Endothelial cell of umbilical vein (primary cell): ENCODE measurements at regions not wholly inside any gene's neighbourhood (a gene's known extent, or its start where the extent isn't known, plus 50 kb on each side); places are given as distances from the start of the nearest gene placed in this dataset.

Experiments
- BruUV-seq: library from RNA; stranded (reverse); fragments of 400-500 nt; replicated peaks from 2 replicates; lab custom pipeline; 2021; lab: Mats Ljungman, UMichigan
- CTCF ChIA-PET: fragments of 300-600, 350-600 bp; sonication (Branson Sonifier 250); formaldehyde crosslinking; loops from one replicate; lab custom pipeline; 2021; ENCODE audit warnings: antibody characterized with exemption, inconsistent platforms; lab: Charles Lee
- POLR2A ChIA-PET: fragments of 300-600, 350-600 bp; sonication (Branson Sonifier 250); formaldehyde crosslinking; loops from one replicate; lab custom pipeline; 2021; ENCODE audit warnings: antibody characterized with exemption, inconsistent platforms; lab: Charles Lee
- DNase-seq: peaks from one replicate; pipeline ENCODE4 v3.0.0-alpha.2; 2011; ENCODE audit warnings: low read depth, low spot score
- FAIRE-seq: peaks from 2 replicates; lab custom pipeline; 2011; peaks lifted over from hg19 to GRCh38; lab: Jason Lieb, UNC
- H2AFZ ChIP-seq: 2 replicates; pipeline ENCODE4 v1.6.0; 2012; ENCODE audit warnings: low read depth, low read length, control low read depth, inconsistent platforms
- H3K27ac ChIP-seq: 2 replicates; pipeline ENCODE4 v1.5.1; 2011; ENCODE audit warnings: low read depth, mild to moderate bottlenecking, control low read depth, low read length, moderate library complexity; ENCODE audit not compliant: insufficient read depth
- H3K27me3 ChIP-seq, 2 experiments: 2 replicates each; pipeline versions ENCODE4 v1.6.0 to v1.6.1; 2011; ENCODE audit warnings: low read length in 2 of 2, mixed read lengths in 1 of 2; ENCODE audit not compliant: control insufficient read depth in 2 of 2, insufficient read depth in 2 of 2
- H3K36me3 ChIP-seq, 2 experiments: 2 replicates in 1 of 2; 3 replicates in 1 of 2; pipeline ENCODE4 v1.5.1; 2011; ENCODE audit warnings: low read length in 2 of 2, mild to moderate bottlenecking in 1 of 2, moderate library complexity in 1 of 2; ENCODE audit not compliant: control insufficient read depth in 2 of 2, insufficient read depth in 2 of 2; ENCODE audit errors: extremely low read depth in 1 of 2
- H3K4me1 ChIP-seq: 3 replicates; pipeline ENCODE4 v1.5.1; 2011; ENCODE audit warnings: mild to moderate bottlenecking, low read length; ENCODE audit not compliant: control insufficient read depth, insufficient read depth; ENCODE audit errors: extremely low read depth
- H3K4me2 ChIP-seq: 2 replicates; pipeline ENCODE4 v1.6.1; 2011; ENCODE audit warnings: low read length, control low read depth, mixed read lengths; ENCODE audit not compliant: insufficient read depth
- H3K4me3 ChIP-seq, 3 experiments: fragments of 200-600 bp in 1 of 3; sonication (generic), shearing (Covaris generic) in 1 of 3; replicated peaks in 1 of 3; 2 replicates each; pipeline ENCODE4 v1.5.1; 2011 to 2016; ENCODE audit warnings: control low read depth in 3 of 3, low read length in 3 of 3, mild to moderate bottlenecking in 2 of 3, inconsistent platforms in 1 of 3, low read depth in 1 of 3, moderate library complexity in 1 of 3; ENCODE audit not compliant: insufficient read depth in 1 of 3
- H3K79me2 ChIP-seq: 2 replicates; pipeline ENCODE4 v1.6.0; 2012; ENCODE audit warnings: low read length, inconsistent platforms; ENCODE audit not compliant: control insufficient read depth, insufficient read depth
- H3K9ac ChIP-seq: replicated peaks from 2 replicates; pipeline ENCODE3; 2011; ENCODE audit warnings: low read length, control low read depth; ENCODE audit not compliant: insufficient read depth; ENCODE audit errors: extremely low read depth
- H3K9me1 ChIP-seq: replicated peaks from 3 replicates; pipeline ENCODE4 v1.6.0; 2011; ENCODE audit warnings: mild to moderate bottlenecking, low read length; ENCODE audit not compliant: control insufficient read depth, insufficient read depth; ENCODE audit errors: extremely low read depth
- H3K9me3 ChIP-seq: replicated peaks from 2 replicates; pipeline ENCODE4 v1.5.1; 2012; ENCODE audit warnings: low read length, inconsistent platforms; ENCODE audit not compliant: control insufficient read depth, insufficient read depth
- H4K20me1 ChIP-seq: replicated peaks from 2 replicates; pipeline ENCODE3; 2011; ENCODE audit warnings: mild to moderate bottlenecking, low read length; ENCODE audit not compliant: control insufficient read depth, insufficient read depth; ENCODE audit errors: extremely low read depth
- EZH2 ChIP-seq: IDR thresholded peaks from 2 replicates; pipeline ENCODE4 v1.6.1; 2012; ENCODE audit warnings: borderline replicate concordance, low read depth, mild to moderate bottlenecking, moderate library complexity, low read length, inconsistent platforms; ENCODE audit not compliant: severe bottlenecking
- FOS ChIP-seq: IDR thresholded peaks from 2 replicates; pipeline ENCODE4 v1.6.1; 2011; ENCODE audit warnings: mild to moderate bottlenecking, low read length, moderate library complexity, borderline replicate concordance; ENCODE audit not compliant: insufficient read depth
- GATA2 ChIP-seq: IDR thresholded peaks from 2 replicates; pipeline ENCODE4 v1.7.0; 2011; ENCODE audit warnings: low read depth, mild to moderate bottlenecking, moderate library complexity, mixed read lengths, low read length; ENCODE audit not compliant: insufficient read length, insufficient read depth
- JUN ChIP-seq: IDR thresholded peaks from 2 replicates; pipeline ENCODE4 v1.6.1; 2011; ENCODE audit warnings: borderline replicate concordance, low read depth; ENCODE audit not compliant: insufficient read length, insufficient read depth
- MYC ChIP-seq: IDR thresholded peaks from one replicate; pipeline ENCODE4 v1.6.1; 2011; ENCODE audit warnings: mild to moderate bottlenecking, low read depth, low read length
- POLR2A ChIP-seq: IDR thresholded peaks from 2 replicates; pipeline ENCODE4 v1.6.1; 2012; ENCODE audit warnings: low read depth, mild to moderate bottlenecking, control low read depth, low read length
- POLR2AphosphoS5 ChIP-seq: IDR thresholded peaks from 2 replicates; pipeline ENCODE4 v1.6.1; 2012; ENCODE audit warnings: low read depth, mild to moderate bottlenecking, control low read depth, low read length, moderate library complexity; ENCODE audit not compliant: insufficient read depth
- dilution Hi-C: fragments of 300-500 bp; cut with MboI; formaldehyde crosslinking; loops from one replicate; pipeline ENCODE4 v1.15.0; 2019; ENCODE audit warnings: low sequenced_read_pairs; ENCODE audit not compliant: extremely low pct_ligation_motif_present
- intact Hi-C: fragments of 100-400 bp; cut with micrococcal nuclease; formaldehyde crosslinking; loops from one replicate; pipeline ENCODE4 v1.10.0; 2022
- TF ChIP-seq, protein P1 (sequence below): IDR thresholded peaks from 2 replicates; pipeline ENCODE4 v1.6.1; 2011; ENCODE audit not compliant: insufficient read depth, insufficient read length
- TF ChIP-seq, protein P2 (sequence below), 2 donors: IDR thresholded peaks; 1 replicate in 1 of 2; 2 replicates in 1 of 2; pipeline ENCODE4 v1.5.1; 2011; ENCODE audit warnings: low read length in 2 of 2, mild to moderate bottlenecking in 2 of 2, moderate library complexity in 2 of 2, control low read depth in 1 of 2, inconsistent platforms in 1 of 2, low read depth in 1 of 2; ENCODE audit not compliant: insufficient read depth in 1 of 2; ENCODE audit errors: extremely low read depth in 1 of 2

DNA sequence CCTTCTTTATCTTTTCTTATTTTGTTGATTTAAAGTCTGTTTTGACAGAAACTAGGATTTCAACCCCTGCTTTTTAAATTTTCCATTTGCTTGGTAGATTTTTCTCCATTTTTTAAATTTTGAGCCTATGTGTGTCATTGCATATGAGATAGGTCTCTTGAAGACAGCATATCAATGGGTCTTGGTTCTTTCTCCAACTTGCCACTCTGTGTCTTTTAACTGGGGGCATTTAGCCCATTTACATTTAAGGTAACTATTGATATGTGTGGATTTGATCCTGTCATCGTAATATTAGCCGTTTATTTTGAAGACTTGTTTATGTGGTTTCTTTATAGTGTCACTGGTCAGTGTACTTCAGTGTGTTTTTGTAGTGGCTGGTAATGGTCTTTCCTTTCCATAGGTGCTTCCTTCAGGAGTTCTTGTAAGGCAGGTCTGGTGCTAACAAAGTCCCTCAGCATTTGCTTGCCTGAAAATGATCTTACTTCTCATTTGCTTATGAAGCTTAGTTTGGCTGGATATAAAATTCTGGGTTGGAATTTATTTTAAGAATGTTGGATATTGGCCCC is 223.9 kb downstream of the USP25 start:
- no peaks in the 10 kb centered on the region for H3K27me3 ChIP-seq
- CTCF ChIA-PET: no interaction called here
- H3K36me3 ChIP-seq: no peaks in the 10 kb centered on the region
- no peaks in the 10 kb centered on the region for H3K9me1 ChIP-seq
- no peaks in the 10 kb centered on the region for H3K4me1 ChIP-seq
- no peaks in the 10 kb centered on the region for H4K20me1 ChIP-seq
- dilution Hi-C loops (no loop called here), intact Hi-C loops (no loop called here)
- H3K4me3 ChIP-seq: no peak overlapping the region
- DNase-seq (no peak), FAIRE-seq (no peak)
- no peak overlapping the region for H3K9ac ChIP-seq
- no peak overlapping the region for H2AFZ ChIP-seq
- POLR2A ChIA-PET: no interaction called here
- H3K27ac ChIP-seq: no peak overlapping the region
- BruUV-seq: no TSS peak
- no peaks in the 10 kb centered on the region for H3K9me3 ChIP-seq
- TF ChIP-seq, protein P1, sequence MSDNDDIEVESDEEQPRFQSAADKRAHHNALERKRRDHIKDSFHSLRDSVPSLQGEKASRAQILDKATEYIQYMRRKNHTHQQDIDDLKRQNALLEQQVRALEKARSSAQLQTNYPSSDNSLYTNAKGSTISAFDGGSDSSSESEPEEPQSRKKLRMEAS: no peak
- no peak for TF ChIP-seq GATA2
- no peak for TF ChIP-seq POLR2AphosphoS5
- no peak for TF ChIP-seq FOS
- no peak for TF ChIP-seq JUN
- TF ChIP-seq, protein P2, sequence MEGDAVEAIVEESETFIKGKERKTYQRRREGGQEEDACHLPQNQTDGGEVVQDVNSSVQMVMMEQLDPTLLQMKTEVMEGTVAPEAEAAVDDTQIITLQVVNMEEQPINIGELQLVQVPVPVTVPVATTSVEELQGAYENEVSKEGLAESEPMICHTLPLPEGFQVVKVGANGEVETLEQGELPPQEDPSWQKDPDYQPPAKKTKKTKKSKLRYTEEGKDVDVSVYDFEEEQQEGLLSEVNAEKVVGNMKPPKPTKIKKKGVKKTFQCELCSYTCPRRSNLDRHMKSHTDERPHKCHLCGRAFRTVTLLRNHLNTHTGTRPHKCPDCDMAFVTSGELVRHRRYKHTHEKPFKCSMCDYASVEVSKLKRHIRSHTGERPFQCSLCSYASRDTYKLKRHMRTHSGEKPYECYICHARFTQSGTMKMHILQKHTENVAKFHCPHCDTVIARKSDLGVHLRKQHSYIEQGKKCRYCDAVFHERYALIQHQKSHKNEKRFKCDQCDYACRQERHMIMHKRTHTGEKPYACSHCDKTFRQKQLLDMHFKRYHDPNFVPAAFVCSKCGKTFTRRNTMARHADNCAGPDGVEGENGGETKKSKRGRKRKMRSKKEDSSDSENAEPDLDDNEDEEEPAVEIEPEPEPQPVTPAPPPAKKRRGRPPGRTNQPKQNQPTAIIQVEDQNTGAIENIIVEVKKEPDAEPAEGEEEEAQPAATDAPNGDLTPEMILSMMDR (IDR thresholded peaks at IDR 0.05; ENCODE audit: extremely low read depth in 1 of 2, insufficient read depth in 1 of 2, low read depth in 1 of 2, low read length in 2 of 2): no peak
- no peak for TF ChIP-seq POLR2A
- no peak for TF ChIP-seq MYC
- TF ChIP-seq EZH2: no peak
- H3K4me2 ChIP-seq: no peak overlapping the region
- H3K79me2 ChIP-seq: no peaks in the 10 kb centered on the region
